HEK293T (cell line): ENCODE measurements at regions not wholly inside any gene's neighbourhood (a gene's known extent, or its start where the extent isn't known, plus 50 kb on each side); places are given as distances from the start of the nearest gene placed in this dataset.

Experiments used
- ELF4 ChIP-seq: fragments of 450-650 bp; IDR thresholded peaks from 2 replicates; pipeline ENCODE4 v1.6.1; 2017; ENCODE audit warnings: antibody characterized with exemption
- NFRKB ChIP-seq: fragments of 450-650 bp; IDR thresholded peaks from 2 replicates; pipeline ENCODE4 v1.6.1; 2016; ENCODE audit warnings: mild to moderate bottlenecking, moderate library complexity
- SUZ12 ChIP-seq: fragments of 450-650 bp; IDR thresholded peaks from 2 replicates; pipeline ENCODE4 v1.6.1; 2016; ENCODE audit warnings: mild to moderate bottlenecking

GRCh38 chr13:84297251-84297650 is 415.0 kb upstream of the SLITRK1 start:
- TF ChIP-seq NFRKB (no peak), ELF4 (no peak), SUZ12 (no peak)
